PC-3 (cell line): ENCODE measurements at regions not wholly inside any gene's neighbourhood (a gene's known extent, or its start where the extent isn't known, plus 50 kb on each side); places are given as distances from the start of the nearest gene placed in this dataset.

Source experiments
- ATAC-seq: fragments of 200-7000 bp; cut with Tn5 transposase; 2 replicates; pipeline ENCODE4 v1.9.1; 2020; ENCODE audit warnings: mild to moderate bottlenecking, moderate library complexity
- BruUV-seq: library from RNA; stranded (reverse); fragments of 400-500 nt; replicated peaks from 2 replicates; lab custom pipeline; 2021; lab: Mats Ljungman, UMichigan
- CTCF ChIA-PET: fragments of 300-600 bp; sonication (Branson Sonifier 250); formaldehyde crosslinking; loops from one replicate; lab custom pipeline; 2022; ENCODE audit warnings: antibody characterized with exemption; lab: Charles Lee
- POLR2A ChIA-PET: fragments of 300-600 bp; sonication (Branson Sonifier 250); formaldehyde crosslinking; loops from one replicate; lab custom pipeline; 2022; ENCODE audit warnings: antibody characterized with exemption; ENCODE audit not compliant: unreplicated experiment; lab: Charles Lee
- DNase-seq: peaks from one replicate; pipeline ENCODE4 v3.0.0-alpha.2; 2015
- H2AFZ ChIP-seq: fragments of 300-600 bp; sonication (generic); 2 replicates; pipeline ENCODE4 v1.6.0; 2016; ENCODE audit warnings: antibody characterized with exemption, low read length
- H3F3A ChIP-seq: fragments of 300-600 bp; sonication (generic); one replicate; pipeline ENCODE4 v1.6.0; 2017; ENCODE audit warnings: antibody characterized with exemption, low read length, control low read depth, mild to moderate bottlenecking; ENCODE audit not compliant: unreplicated experiment
- H3K27ac ChIP-seq: fragments of 300-600 bp; sonication (generic); 2 replicates; pipeline ENCODE4 v1.5.1; 2016; ENCODE audit warnings: mild to moderate bottlenecking, low read length
- H3K27me3 ChIP-seq: fragments of 300-600 bp; sonication (generic); 2 replicates; pipeline ENCODE4 v1.6.1; 2016; ENCODE audit warnings: low read length, mixed read lengths
- H3K36me3 ChIP-seq: fragments of 300-600 bp; sonication (generic); 2 replicates; pipeline ENCODE4 v1.6.1; 2016; ENCODE audit warnings: low read depth, mixed run types, low read length, mixed read lengths
- H3K4me1 ChIP-seq: fragments of 300-600 bp; sonication (generic); 2 replicates; pipeline ENCODE4 v1.5.1; 2016; ENCODE audit warnings: low read length; ENCODE audit not compliant: insufficient read depth
- H3K4me2 ChIP-seq: fragments of 300-600 bp; sonication (generic); 2 replicates; pipeline ENCODE4 v1.6.0; 2016; ENCODE audit warnings: low read length
- H3K4me3 ChIP-seq: fragments of 300-600 bp; sonication (generic); 2 replicates; pipeline ENCODE4 v1.5.1; 2016; ENCODE audit warnings: mild to moderate bottlenecking, low read length, mixed read lengths
- H3K79me2 ChIP-seq: fragments of 300-600 bp; sonication (generic); 2 replicates; pipeline ENCODE4 v1.6.1; 2017; ENCODE audit warnings: low read length, mixed read lengths
- H3K9ac ChIP-seq: fragments of 300-600 bp; sonication (generic); 2 replicates; pipeline ENCODE4 v1.6.0; 2016; ENCODE audit warnings: mild to moderate bottlenecking, low read length
- H3K9me2 ChIP-seq: fragments of 300-600 bp; sonication (generic); replicated peaks from 2 replicates; pipeline ENCODE4 v1.6.1; 2016; ENCODE audit warnings: mixed run types, low read length, mixed read lengths
- H3K9me3 ChIP-seq: fragments of 300-600 bp; sonication (generic); 2 replicates; pipeline ENCODE4 v1.6.1; 2016; ENCODE audit warnings: low read length, mixed read lengths
- H4K20me1 ChIP-seq: fragments of 300-600 bp; sonication (generic); 2 replicates; pipeline ENCODE4 v1.6.1; 2016; ENCODE audit warnings: low read length, mixed read lengths
- CTCF ChIP-seq: fragments of 300-600 bp; sonication (generic); conservative IDR thresholded peaks from 2 replicates; pipeline ENCODE4 v1.5.1; 2017; ENCODE audit warnings: antibody characterized with exemption, low read depth, mild to moderate bottlenecking, low read length
- EZH2 ChIP-seq: fragments of 300-600 bp; sonication (generic); IDR thresholded peaks from one replicate; pipeline ENCODE4 v1.6.1; 2017; ENCODE audit warnings: antibody characterized with exemption, mild to moderate bottlenecking, low read length; ENCODE audit not compliant: unreplicated experiment
- EZH2phosphoT487 ChIP-seq: fragments of 300-600 bp; sonication (generic); IDR thresholded peaks from 2 replicates; pipeline ENCODE4 v1.6.1; 2018; ENCODE audit warnings: mild to moderate bottlenecking, antibody characterized with exemption, low read length, borderline replicate concordance
- intact Hi-C: fragments of 100-400 bp; cut with micrococcal nuclease; formaldehyde crosslinking; loops from 2 replicates; pipeline ENCODE4 v1.9.0; 2023

GRCh38 chr6:15063253-15063853, 182.5 kb upstream of the JARID2 start:
- Histone ChIP-seq H3K4me1 (peaks cover 21% of the 10 kb centered on the region), H3K4me2 (no peak overlapping the region), H3K27me3 (no peaks in the 10 kb centered on the region), H3K79me2 (no peaks in the 10 kb centered on the region), H4K20me1 (no peaks in the 10 kb centered on the region), H3F3A (no peaks in the 10 kb centered on the region), H3K9ac (no peak overlapping the region), H3K9me2 (no peaks in the 10 kb centered on the region), H2AFZ (no peak overlapping the region), H3K36me3 (no peaks in the 10 kb centered on the region), H3K27ac (no peak overlapping the region), H3K4me3 (no peak overlapping the region), H3K9me3 (no peaks in the 10 kb centered on the region)
- ChIA-PET CTCF (no interaction called here), POLR2A (no interaction called here)
- ATAC-seq = no peak
- intact Hi-C loops = no loop called here
- no peak for DNase-seq
- no TSS peak for BruUV-seq
- no peak for TF ChIP-seq CTCF
- no peak for TF ChIP-seq EZH2
- TF ChIP-seq EZH2phosphoT487 = no peak

- ATAC-seq = no peak
- ChIA-PET CTCF (no interaction called here), POLR2A (no interaction called here)
- no TSS peak for BruUV-seq
- H3F3A ChIP-seq = no peaks in the 10 kb centered on the region
- peak overlapping the region; percentile 40; the same call in 1 of the 2 replicates for H3K27ac ChIP-seq
- intact Hi-C loops = no loop called here
- H3K79me2 ChIP-seq = no peaks in the 10 kb centered on the region
- 0 out of 2 replicates have a peak overlapping the region, but pooled peaks have one; percentile 9 for H2AFZ ChIP-seq
- no peaks in the 10 kb centered on the region for H3K27me3 ChIP-seq
- H3K9ac ChIP-seq = no peak overlapping the region
- H3K4me1 ChIP-seq = peaks cover 21% of the 10 kb centered on the region
- H3K9me3 ChIP-seq = no peaks in the 10 kb centered on the region
- H3K4me3 ChIP-seq = no peak overlapping the region
- TF ChIP-seq EZH2 = no peak
- no peak for TF ChIP-seq CTCF
- TF ChIP-seq EZH2phosphoT487 = no peak
- H4K20me1 ChIP-seq = no peaks in the 10 kb centered on the region
- DNase-seq = no peak
- no peaks in the 10 kb centered on the region for H3K9me2 ChIP-seq
- no peaks in the 10 kb centered on the region for H3K36me3 ChIP-seq
- H3K4me2 ChIP-seq = no peak overlapping the region
These were observed 180.4 kb upstream of the JARID2 start for GRCh38 chr6:15065261-15065989.
